ENCODE measurements at regions not wholly inside any gene's neighbourhood (a gene's known extent, or its start where the extent isn't known, plus 50 kb on each side); places are given as distances from the start of the nearest gene placed in this dataset.

- TF ChIP-seq ZNF622 (IDR thresholded peaks at IDR 0.05) (no peak), BACH1 (IDR thresholded peaks at IDR 0.05; ENCODE audit: borderline replicate concordance) (no peak), ESRRA (IDR thresholded peaks at IDR 0.05; ENCODE audit: low read length) (no peak), IRF3 (IDR thresholded peaks at IDR 0.05) (no peak), ZNF384 (IDR thresholded peaks at IDR 0.05; ENCODE audit: borderline replicate concordance, low read depth, low read length) (no peak), NR2C1 (IDR thresholded peaks at IDR 0.05) (no peak)
- TF ChIP-seq, protein P1, sequence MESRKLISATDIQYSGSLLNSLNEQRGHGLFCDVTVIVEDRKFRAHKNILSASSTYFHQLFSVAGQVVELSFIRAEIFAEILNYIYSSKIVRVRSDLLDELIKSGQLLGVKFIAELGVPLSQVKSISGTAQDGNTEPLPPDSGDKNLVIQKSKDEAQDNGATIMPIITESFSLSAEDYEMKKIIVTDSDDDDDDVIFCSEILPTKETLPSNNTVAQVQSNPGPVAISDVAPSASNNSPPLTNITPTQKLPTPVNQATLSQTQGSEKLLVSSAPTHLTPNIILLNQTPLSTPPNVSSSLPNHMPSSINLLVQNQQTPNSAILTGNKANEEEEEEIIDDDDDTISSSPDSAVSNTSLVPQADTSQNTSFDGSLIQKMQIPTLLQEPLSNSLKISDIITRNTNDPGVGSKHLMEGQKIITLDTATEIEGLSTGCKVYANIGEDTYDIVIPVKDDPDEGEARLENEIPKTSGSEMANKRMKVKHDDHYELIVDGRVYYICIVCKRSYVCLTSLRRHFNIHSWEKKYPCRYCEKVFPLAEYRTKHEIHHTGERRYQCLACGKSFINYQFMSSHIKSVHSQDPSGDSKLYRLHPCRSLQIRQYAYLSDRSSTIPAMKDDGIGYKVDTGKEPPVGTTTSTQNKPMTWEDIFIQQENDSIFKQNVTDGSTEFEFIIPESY (IDR thresholded peaks at IDR 0.05) = no peak
- TF ChIP-seq, protein P2, sequence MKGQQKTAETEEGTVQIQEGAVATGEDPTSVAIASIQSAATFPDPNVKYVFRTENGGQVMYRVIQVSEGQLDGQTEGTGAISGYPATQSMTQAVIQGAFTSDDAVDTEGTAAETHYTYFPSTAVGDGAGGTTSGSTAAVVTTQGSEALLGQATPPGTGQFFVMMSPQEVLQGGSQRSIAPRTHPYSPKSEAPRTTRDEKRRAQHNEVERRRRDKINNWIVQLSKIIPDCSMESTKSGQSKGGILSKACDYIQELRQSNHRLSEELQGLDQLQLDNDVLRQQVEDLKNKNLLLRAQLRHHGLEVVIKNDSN (IDR thresholded peaks at IDR 0.05; ENCODE audit: borderline replicate concordance, extremely low read length, insufficient read depth, low read depth, low read length) = no peak
Measured at GRCh38 chr13:58882516-58882915, 1251.0 kb downstream of the PCDH17 start (continued).

DNA sequence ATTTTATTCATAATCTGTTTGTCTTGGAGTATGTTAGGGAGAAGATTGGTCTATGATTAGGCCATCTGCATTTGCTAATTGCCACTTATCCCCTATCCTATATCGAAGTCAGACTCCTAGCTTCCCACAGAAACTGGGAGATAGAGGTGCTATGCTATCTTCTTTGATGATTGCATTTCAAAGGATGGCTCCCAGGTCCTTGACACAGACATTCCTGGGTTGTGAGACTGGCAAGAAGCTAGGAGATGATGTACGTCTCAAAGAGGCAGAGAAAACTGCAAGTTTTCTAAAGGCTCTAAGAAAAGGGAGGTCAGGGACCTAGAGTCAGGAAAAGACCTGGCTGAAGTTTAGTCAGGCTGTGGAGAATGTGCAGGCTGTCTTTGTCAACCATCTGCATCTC, 1251.9 kb downstream of the PCDH17 start:
- no peak overlapping the region for H3K27ac ChIP-seq (ENCODE audit: control insufficient read depth, insufficient read depth)
- in situ Hi-C loops (cut with MboI) = no loop called here
- no peak overlapping the region for H3K4me2 ChIP-seq (ENCODE audit: control insufficient read depth, insufficient read depth)
- DNase-seq (ENCODE audit: low read depth, low spot score) (no peak), ATAC-seq (no peak), FAIRE-seq (no peak)
- no peaks in the 10 kb centered on the region for H3K27me3 ChIP-seq (replicated peaks in 1 of 2; ENCODE audit: control insufficient read depth in 2 of 2, insufficient read depth in 2 of 2, low read length in 1 of 2)
- intact Hi-C loops (cut with micrococcal nuclease; ENCODE audit: unreplicated experiment) = no loop called here
- 4% methylated on average over 2 of the region's 2 CpGs for WGBS (ENCODE audit: insufficient coverage, insufficient replicate concordance, low lambda C conversion rate, missing lambda C conversion rate)
- POLR2A ChIA-PET = interaction anchor here (1.1 kb wide), 1 partner anchor 28 kb away, joined by 3 read pairs; no protein-coding TSS in a partner anchor
- H3K79me2 ChIP-seq (ENCODE audit: control insufficient read depth, insufficient read depth, low read length) = no peaks in the 10 kb centered on the region
- H3K4me3 ChIP-seq = no peak overlapping the region
- no TSS peak for BruUV-seq (replicated peaks)
- H3K9ac ChIP-seq (ENCODE audit: control insufficient read depth, insufficient read depth, low read length) = no peak overlapping the region
- TF ChIP-seq CTCF (IDR thresholded peaks at IDR 0.05 in 2 of 3, conservative IDR thresholded peaks at IDR 0.05 in 1 of 3; ENCODE audit: control insufficient read depth in 2 of 3, extremely low read depth in 1 of 3, insufficient read depth in 1 of 3, low read depth in 3 of 3, low read length in 3 of 3) (no peak), LARP7 (IDR thresholded peaks at IDR 0.05) (no peak), NBN (IDR thresholded peaks at IDR 0.05) (no peak), ESRRA (IDR thresholded peaks at IDR 0.05; ENCODE audit: low read length) (no peak), PAX8 (IDR thresholded peaks at IDR 0.05) (no peak), ZNF217 (IDR thresholded peaks at IDR 0.05) (no peak), ZNF274 (IDR thresholded peaks at IDR 0.05; ENCODE audit: insufficient read depth, insufficient read length) (no peak)
- RAD21 ChIA-PET (ENCODE audit: unreplicated experiment) = no interaction called here
- no peaks in the 10 kb centered on the region for H3K9me3 ChIP-seq (replicated peaks; ENCODE audit: control insufficient read depth, insufficient read depth, low read length)
- H2AFZ ChIP-seq (ENCODE audit: control insufficient read depth, low read depth, low read length) = no peak overlapping the region
- no peaks in the 10 kb centered on the region for H3K4me1 ChIP-seq (ENCODE audit: control insufficient read depth, insufficient read depth, low read length)
- H3K36me3 ChIP-seq (ENCODE audit: control insufficient read depth in 2 of 2, insufficient read depth in 2 of 2, low read length in 1 of 2) = no peaks in the 10 kb centered on the region
- SMC1A ChIA-PET (ENCODE audit: uncharacterized antibody, unreplicated experiment) = interaction anchor here (0.8 to 2.4 kb wide), 4 partner anchors 8 to 583 kb away, joined by 3 to 12 read pairs (median 3); no protein-coding TSS in a partner anchor
- no peaks in the 10 kb centered on the region for H4K20me1 ChIP-seq (ENCODE audit: control insufficient read depth, insufficient read depth)
- CTCF ChIA-PET = interaction anchor here (2.1 to 2.9 kb wide), 2 partner anchors 8 to 9 kb away, joined by 6 to 9 read pairs; no protein-coding TSS in a partner anchor
